H9 (cell line): ENCODE measurements at regions not wholly inside any gene's neighbourhood (a gene's known extent, or its start where the extent isn't known, plus 50 kb on each side); places are given as distances from the start of the nearest gene placed in this dataset.

Experiments
- DNase-seq: peaks from one replicate; pipeline ENCODE4 v3.0.0-alpha.2; 2017
- H2AFZ ChIP-seq: one replicate; pipeline ENCODE4 v1.6.1; 2013; ENCODE audit warnings: mild to moderate bottlenecking, low read length, control low read depth, moderate library complexity
- H2AK5ac ChIP-seq: 2 replicates; pipeline ENCODE4 v1.6.1; 2013; ENCODE audit warnings: low read length, control low read depth, mixed read lengths; ENCODE audit not compliant: insufficient read length
- H2BK120ac ChIP-seq: one replicate; pipeline ENCODE4 v1.6.1; 2013; ENCODE audit warnings: low read depth, mild to moderate bottlenecking, low read length, control low read depth, inconsistent platforms; ENCODE audit not compliant: poor library complexity, severe bottlenecking
- H2BK12ac ChIP-seq: 2 replicates; pipeline ENCODE4 v1.6.1; 2013; ENCODE audit warnings: low read length, control low read depth, mixed read lengths, low read depth; ENCODE audit not compliant: insufficient read length
- H2BK15ac ChIP-seq: 2 replicates; pipeline ENCODE4 v1.6.1; 2013; ENCODE audit warnings: low read depth, low read length, control low read depth
- H2BK20ac ChIP-seq: one replicate; pipeline ENCODE4 v1.6.1; 2013; ENCODE audit warnings: low read depth, mild to moderate bottlenecking, low read length, control low read depth, inconsistent platforms; ENCODE audit not compliant: poor library complexity, severe bottlenecking
- H2BK5ac ChIP-seq: 2 replicates; pipeline ENCODE4 v1.6.1; 2013; ENCODE audit warnings: low read length, control low read depth, mixed read lengths; ENCODE audit not compliant: insufficient read length
- H3K14ac ChIP-seq: 2 replicates; pipeline ENCODE4 v1.6.1; 2013; ENCODE audit warnings: low read length, control low read depth; ENCODE audit not compliant: insufficient read depth
- H3K18ac ChIP-seq: 2 replicates; pipeline ENCODE4 v1.6.1; 2013; ENCODE audit warnings: low read depth, mild to moderate bottlenecking, mixed read lengths, low read length, control low read depth; ENCODE audit not compliant: insufficient read length
- H3K23ac ChIP-seq: 2 replicates; pipeline ENCODE4 v1.6.1; 2013; ENCODE audit warnings: low read length, control low read depth, mixed read lengths, low read depth; ENCODE audit not compliant: insufficient read length
- H3K23me2 ChIP-seq: 2 replicates; pipeline ENCODE4 v1.6.1; 2013; ENCODE audit warnings: low read depth, mild to moderate bottlenecking, mixed read lengths, low read length, control low read depth; ENCODE audit not compliant: insufficient read length, poor library complexity, severe bottlenecking
- H3K27ac ChIP-seq: 2 replicates; pipeline ENCODE4 v1.5.1; 2013; ENCODE audit warnings: low read length, control low read depth, mixed read lengths, low read depth; ENCODE audit not compliant: insufficient read length
- H3K27me3 ChIP-seq: 2 replicates; pipeline ENCODE4 v1.6.1; 2013; ENCODE audit warnings: low read length, control low read depth, inconsistent platforms; ENCODE audit not compliant: insufficient read depth
- H3K4ac ChIP-seq: 2 replicates; pipeline ENCODE4 v1.6.1; 2013; ENCODE audit warnings: low read depth, mild to moderate bottlenecking, control low read depth, inconsistent platforms, low read length, moderate library complexity
- H3K4me1 ChIP-seq: 2 replicates; pipeline ENCODE4 v1.6.1; 2013; ENCODE audit warnings: low read length, control low read depth, inconsistent platforms; ENCODE audit not compliant: insufficient read depth
- H3K4me2 ChIP-seq: 2 replicates; pipeline ENCODE4 v1.6.1; 2013; ENCODE audit warnings: low read length, control low read depth, mixed read lengths; ENCODE audit not compliant: insufficient read length, insufficient read depth
- H3K56ac ChIP-seq: 2 replicates; pipeline ENCODE4 v1.6.1; 2013; ENCODE audit warnings: low read depth, mild to moderate bottlenecking, mixed read lengths, low read length, control low read depth; ENCODE audit not compliant: insufficient read length
- H3K79me1 ChIP-seq: 2 replicates; pipeline ENCODE4 v1.6.1; 2013; ENCODE audit warnings: low read depth, mild to moderate bottlenecking, moderate library complexity, low read length, control low read depth, inconsistent platforms; ENCODE audit not compliant: insufficient read depth, poor library complexity, severe bottlenecking
- H3K79me2 ChIP-seq: 2 replicates; pipeline ENCODE4 v1.6.1; 2013; ENCODE audit warnings: low read length, control low read depth, inconsistent platforms; ENCODE audit not compliant: insufficient read depth
- H3K9ac ChIP-seq: 2 replicates; pipeline ENCODE4 v1.6.1; 2013; ENCODE audit warnings: low read length, control low read depth, mixed read lengths; ENCODE audit not compliant: insufficient read length; ENCODE audit errors: extremely low read depth
- H3K9me3 ChIP-seq: one replicate; pipeline ENCODE4 v1.6.1; 2013; ENCODE audit warnings: low read depth, low read length, inconsistent platforms; ENCODE audit not compliant: control insufficient read depth
- H3T11ph ChIP-seq: one replicate; pipeline ENCODE4 v1.6.1; 2013; ENCODE audit warnings: mild to moderate bottlenecking, low read length, control low read depth, inconsistent platforms
- H4K20me1 ChIP-seq: one replicate; pipeline ENCODE4 v1.6.1; 2013; ENCODE audit not compliant: control insufficient read depth, insufficient read length, insufficient read depth
- H4K5ac ChIP-seq: 2 replicates; pipeline ENCODE4 v1.6.1; 2013; ENCODE audit warnings: low read depth, mild to moderate bottlenecking, mixed read lengths, low read length, control low read depth; ENCODE audit not compliant: insufficient read length
- H4K8ac ChIP-seq: replicated peaks from 2 replicates; pipeline ENCODE4 v1.6.1; 2013; ENCODE audit warnings: low read length, control low read depth, mixed read lengths, low read depth; ENCODE audit not compliant: insufficient read length
- H4K91ac ChIP-seq: 2 replicates; pipeline ENCODE4 v1.6.1; 2013; ENCODE audit warnings: low read depth, mild to moderate bottlenecking, moderate library complexity, mixed read lengths, low read length, control low read depth; ENCODE audit not compliant: insufficient read length
- H3K27ac Mint-ChIP-seq, 3 experiments: 2 replicates in 2 of 3; 3 replicates in 1 of 3; pipeline ENCODE4 v1.8.0; 2020 to 2021; ENCODE audit warnings: mixed read lengths in 3 of 3, mild to moderate bottlenecking in 1 of 3, moderate library complexity in 1 of 3
- H3K27me3 Mint-ChIP-seq: 2 replicates; pipeline ENCODE4 v1.8.0; 2021; ENCODE audit warnings: low read depth, mild to moderate bottlenecking, moderate library complexity, mixed read lengths
- H3K36me3 Mint-ChIP-seq, 3 experiments: 2 replicates in 2 of 3; 3 replicates in 1 of 3; pipeline ENCODE4 v1.8.0; 2020 to 2021; ENCODE audit warnings: low read depth in 3 of 3, mixed read lengths in 3 of 3; ENCODE audit not compliant: insufficient read depth in 1 of 3
- H3K4me1 Mint-ChIP-seq, 2 experiments: 2 replicates each; pipeline ENCODE4 v1.8.0; 2020; ENCODE audit warnings: mixed read lengths in 2 of 2
- H3K4me3 Mint-ChIP-seq, 2 experiments: 2 replicates in 1 of 2; 3 replicates in 1 of 2; pipeline ENCODE4 v1.8.0; 2020 to 2021; ENCODE audit warnings: mild to moderate bottlenecking in 2 of 2, mixed read lengths in 2 of 2, moderate library complexity in 1 of 2
- H3K9me3 Mint-ChIP-seq, 2 experiments: 2 replicates in 1 of 2; 3 replicates in 1 of 2; pipeline ENCODE4 v1.8.0; 2020; ENCODE audit warnings: mild to moderate bottlenecking in 2 of 2, mixed read lengths in 2 of 2, moderate library complexity in 1 of 2
- CTCF ChIP-seq: fragments of 200-600 bp; sonication (generic); conservative IDR thresholded peaks from 3 replicates; pipeline ENCODE4 v1.8.0; 2021; ENCODE audit warnings: antibody characterized with exemption, mild to moderate bottlenecking
- WGBS: extraction: QIAGEN DNeasy Blood & Tissue Kit; methylation state at CpG from one replicate; pipeline ENCODE4 v1.1.7; 2013; ENCODE audit warnings: missing lambda C conversion rate, low lambda C conversion rate, mixed read lengths; ENCODE audit not compliant: insufficient read length; ENCODE audit errors: extremely low coverage; 5-methylcytosine and 5-hydroxymethylcytosine counted together

- no CpG with 5 or more reads among the region's 3 CpGs for WGBS
- H3K79me1 ChIP-seq = no peaks in the 10 kb centered on the region
- H3K79me2 ChIP-seq = no peaks in the 10 kb centered on the region
- H3K27ac Mint-ChIP-seq = no peak overlapping the region; a peak in 1 of 7 replicates
- H3K14ac ChIP-seq = no peak overlapping the region
- H2BK5ac ChIP-seq = no peak overlapping the region
- H2BK15ac ChIP-seq = no peak overlapping the region
- peaks cover 7 to 8% of the 10 kb centered on the region in 2 experiments for H3K4me1 Mint-ChIP-seq
- no peak overlapping the region for H3K27ac ChIP-seq
- no peak overlapping the region for H3K23ac ChIP-seq
- no peak overlapping the region for H2BK12ac ChIP-seq
- no peak for DNase-seq
- H3K4me1 ChIP-seq = no peaks in the 10 kb centered on the region
- no peak overlapping the region for H3T11ph ChIP-seq
- no peak overlapping the region for H2BK20ac ChIP-seq
- H3K27me3 Mint-ChIP-seq = no peaks in the 10 kb centered on the region; the same call in none of the 2 replicates
- TF ChIP-seq CTCF = no peak
- H4K91ac ChIP-seq = no peak overlapping the region
- no peaks in the 10 kb centered on the region for H3K9me3 ChIP-seq
- no peak overlapping the region for H4K8ac ChIP-seq
- no peak overlapping the region for H2AFZ ChIP-seq
- H3K18ac ChIP-seq = no peak overlapping the region
- no peak overlapping the region for H3K9ac ChIP-seq
- no peaks in the 10 kb centered on the region for H3K23me2 ChIP-seq
- peaks cover 0 to 3% of the 10 kb centered on the region in 2 experiments; a peak in 2 of 5 replicates for H3K9me3 Mint-ChIP-seq
- no peak overlapping the region for H3K4ac ChIP-seq
- H4K20me1 ChIP-seq = no peaks in the 10 kb centered on the region
- H3K4me3 Mint-ChIP-seq = no peak overlapping the region
- H3K4me2 ChIP-seq = no peak overlapping the region
- no peak overlapping the region for H2BK120ac ChIP-seq
- no peak overlapping the region for H3K56ac ChIP-seq
- no peak overlapping the region for H4K5ac ChIP-seq
- no peaks in the 10 kb centered on the region for H3K27me3 ChIP-seq
- H3K36me3 Mint-ChIP-seq = no peaks in the 10 kb centered on the region
- H2AK5ac ChIP-seq = no peak overlapping the region
Observed at GRCh38 chr20:52643034-52643433, 329.1 kb upstream of the TSHZ2 start.
